SK-N-SH (cell line): ENCODE measurements at regions not wholly inside any gene's neighbourhood (a gene's known extent, or its start where the extent isn't known, plus 50 kb on each side); places are given as distances from the start of the nearest gene placed in this dataset.

ENCODE experiments used
- CTCF ChIA-PET: fragments of 300-600, 350-600 bp; formaldehyde crosslinking; extraction: SDS; loops from one replicate; lab custom pipeline; 2021; lab: Yijun Ruan, JAX
- POLR2A ChIA-PET: fragments of 350-600 bp; sonication (Branson Sonifier 250); formaldehyde crosslinking; extraction: SDS; loops from one replicate; lab custom pipeline; 2020; ENCODE audit warnings: antibody characterized with exemption, inconsistent platforms; lab: Yijun Ruan, JAX
- DNase-seq: peaks from one replicate; pipeline ENCODE4 v3.0.0; 2012
- H2AFZ ChIP-seq: fragments of 200-600 bp; sonication (generic); 2 replicates; pipeline ENCODE4 v1.8.1; 2016; ENCODE audit warnings: antibody characterized with exemption, mild to moderate bottlenecking, low read depth
- H3F3A ChIP-seq: fragments of 200-600 bp; sonication (generic); replicated peaks from 2 replicates; pipeline ENCODE3; 2016; ENCODE audit warnings: antibody characterized with exemption, mild to moderate bottlenecking; ENCODE audit not compliant: insufficient read depth
- H3K27ac ChIP-seq, 2 experiments: fragments of 200-500 bp in 1 of 2; fragments of 200-600 bp in 1 of 2; sonication (Bioruptor generic) in 1 of 2; sonication (generic), shearing (Covaris generic) in 1 of 2; 2 replicates each; pipeline versions ENCODE4 v1.5.1 to v1.6.1; 2014 to 2016; ENCODE audit warnings: low read depth in 2 of 2, inconsistent platforms in 1 of 2, low read length in 1 of 2, mild to moderate bottlenecking in 1 of 2, mixed read lengths in 1 of 2
- H3K27me3 ChIP-seq: fragments of 200-600 bp; sonication (generic), shearing (Covaris generic); 2 replicates; pipeline ENCODE4 v1.6.1; 2016; ENCODE audit warnings: mixed run types; ENCODE audit not compliant: insufficient read depth
- H3K36me3 ChIP-seq, 2 experiments: fragments of 200-500 bp in 1 of 2; fragments of 200-600 bp in 1 of 2; sonication (Bioruptor generic) in 1 of 2; sonication (generic) in 1 of 2; replicated peaks in 1 of 2; 2 replicates each; pipeline versions ENCODE3 to v1.5.1; 2014 to 2016; ENCODE audit warnings: low read length in 1 of 2, mild to moderate bottlenecking in 1 of 2; ENCODE audit not compliant: insufficient read depth in 2 of 2, control insufficient read depth in 1 of 2
- H3K4me1 ChIP-seq, 2 experiments: fragments of 200-500 bp in 1 of 2; fragments of 200-600 bp in 1 of 2; sonication (Bioruptor generic) in 1 of 2; sonication (generic), shearing (Covaris generic) in 1 of 2; 2 replicates each; pipeline versions ENCODE4 v1.5.1 to v1.6.1; 2014 to 2016; ENCODE audit warnings: low read depth in 1 of 2, low read length in 1 of 2, mixed run types in 1 of 2; ENCODE audit not compliant: insufficient read depth in 2 of 2, control insufficient read depth in 1 of 2
- H3K4me2 ChIP-seq: fragments of 200-600 bp; sonication (generic), shearing (Covaris generic); 2 replicates; pipeline ENCODE4 v1.6.1; 2017; ENCODE audit warnings: mixed run types
- H3K4me3 ChIP-seq, 2 experiments: fragments of 200-500 bp in 1 of 2; fragments of 200-600 bp in 1 of 2; sonication (Bioruptor generic) in 1 of 2; sonication (generic), shearing (Covaris generic) in 1 of 2; 2 replicates each; pipeline versions ENCODE4 v1.5.1 to v1.8.1; 2014 to 2016; ENCODE audit warnings: low read depth in 2 of 2, inconsistent platforms in 1 of 2, low read length in 1 of 2, mild to moderate bottlenecking in 1 of 2, mixed read lengths in 1 of 2, moderate library complexity in 1 of 2
- H3K79me2 ChIP-seq: fragments of 200-600 bp; sonication (generic); 2 replicates; pipeline ENCODE4 v1.8.1; 2017; ENCODE audit warnings: mild to moderate bottlenecking; ENCODE audit not compliant: insufficient read depth
- H3K9ac ChIP-seq: fragments of 200-600 bp; sonication (generic); 2 replicates; pipeline ENCODE4 v1.6.1; 2017; ENCODE audit warnings: mixed run types
- H3K9me2 ChIP-seq: fragments of 200-600 bp; sonication (generic); 2 replicates; pipeline ENCODE4 v1.6.1; 2017; ENCODE audit warnings: mixed run types
- H3K9me3 ChIP-seq: fragments of 200-600 bp; sonication (generic); 2 replicates; pipeline ENCODE4 v1.6.1; 2017; ENCODE audit warnings: mixed run types, mild to moderate bottlenecking, moderate library complexity
- H4K20me1 ChIP-seq: fragments of 200-600 bp; sonication (generic); 2 replicates; pipeline ENCODE4 v1.6.1; 2017; ENCODE audit warnings: mild to moderate bottlenecking, mixed run types; ENCODE audit not compliant: insufficient read depth
- ELF1 ChIP-seq: IDR thresholded peaks from 2 replicates; pipeline ENCODE4 v1.4.0; 2012
- EZH2phosphoT487 ChIP-seq: fragments of 200-600 bp; sonication (generic); IDR thresholded peaks from 2 replicates; pipeline ENCODE4 v1.6.1; 2017; ENCODE audit warnings: low read depth, mixed run types, mild to moderate bottlenecking, antibody characterized with exemption, moderate library complexity, borderline replicate concordance
- FOSL2 ChIP-seq: IDR thresholded peaks from 2 replicates; pipeline ENCODE4 v1.4.0; 2012; ENCODE audit warnings: low read depth, mild to moderate bottlenecking, moderate library complexity, borderline replicate concordance
- GABPA ChIP-seq: IDR thresholded peaks from 2 replicates; pipeline ENCODE4 v1.4.0; 2012; ENCODE audit warnings: low read depth, mild to moderate bottlenecking
- GATA2 ChIP-seq: sonication (generic); formaldehyde crosslinking; IDR thresholded peaks from 2 replicates; pipeline ENCODE4 v1.5.0; 2020; ENCODE audit warnings: mild to moderate bottlenecking, missing genetic modification reagents
- NFIC ChIP-seq: IDR thresholded peaks from 2 replicates; pipeline ENCODE4 v1.4.0; 2012; ENCODE audit warnings: borderline replicate concordance
- NRF1 ChIP-seq: IDR thresholded peaks from 2 replicates; pipeline ENCODE4 v1.6.1; 2012; ENCODE audit warnings: low read depth, mild to moderate bottlenecking, low read length
- POLR2AphosphoS5 ChIP-seq: IDR thresholded peaks from 2 replicates; pipeline ENCODE4 v1.6.1; 2012; ENCODE audit warnings: low read depth, low read length
- RXRA ChIP-seq: IDR thresholded peaks from 2 replicates; pipeline ENCODE4 v1.4.0; 2012; ENCODE audit warnings: low read depth, mild to moderate bottlenecking, borderline replicate concordance
- SMC3 ChIP-seq: IDR thresholded peaks from 2 replicates; pipeline ENCODE4 v1.6.1; 2012; ENCODE audit warnings: low read depth, low read length, improper control_type of control experiment
- TAF1 ChIP-seq: IDR thresholded peaks from 2 replicates; pipeline ENCODE4 v1.6.1; 2012; ENCODE audit warnings: low read depth, mild to moderate bottlenecking, low read length, moderate library complexity, borderline replicate concordance
- TCF12 ChIP-seq: IDR thresholded peaks from 2 replicates; pipeline ENCODE4 v1.4.0; 2012
- TEAD4 ChIP-seq: IDR thresholded peaks from 2 replicates; pipeline ENCODE4 v1.4.0; 2012; ENCODE audit warnings: mild to moderate bottlenecking, borderline replicate concordance; ENCODE audit not compliant: insufficient read depth
- YY1 ChIP-seq: IDR thresholded peaks from 2 replicates; pipeline ENCODE4 v1.4.0; 2012; ENCODE audit warnings: low read depth, mild to moderate bottlenecking
- ZBTB33 ChIP-seq: IDR thresholded peaks from 2 replicates; pipeline ENCODE4 v1.4.0; 2012; ENCODE audit warnings: low read depth, borderline replicate concordance
- WGBS: methylation state at CpG from one replicate; pipeline ENCODE4 v1.1.6; 2017; ENCODE audit warnings: low lambda C conversion rate; 5-methylcytosine and 5-hydroxymethylcytosine counted together
- TF ChIP-seq, protein P1 (sequence below): IDR thresholded peaks from 2 replicates; pipeline ENCODE4 v1.4.0; 2012; ENCODE audit warnings: low read depth, borderline replicate concordance
- TF ChIP-seq, protein P2 (sequence below): fragments of 200-600 bp; sonication (generic); IDR thresholded peaks from 2 replicates; pipeline ENCODE4 v1.6.1; 2017; ENCODE audit warnings: antibody characterized with exemption, mild to moderate bottlenecking, moderate library complexity

DNA sequence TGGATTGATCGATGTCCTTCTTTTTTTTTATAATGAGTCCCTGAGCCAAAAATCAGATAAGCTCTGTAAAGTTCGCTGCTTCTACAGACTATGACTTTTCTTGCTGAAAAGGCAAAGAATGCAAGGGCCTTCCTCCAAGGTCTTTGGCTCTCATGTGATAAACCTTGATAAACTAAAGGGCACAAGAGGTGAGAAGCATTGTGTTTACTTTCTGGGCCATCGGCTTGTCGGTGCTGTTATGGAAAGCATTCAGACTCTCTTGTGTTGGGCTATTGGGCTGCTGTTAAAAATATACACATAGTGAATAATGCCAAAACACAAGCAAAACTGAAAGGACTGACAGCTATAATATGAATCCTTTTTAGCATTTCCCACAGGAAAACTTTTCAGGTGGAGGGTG lies 472.4 kb upstream of the SPHKAP start:
- TF ChIP-seq ELF1, result no peak
- no peak for TF ChIP-seq TEAD4
- TF ChIP-seq POLR2AphosphoS5, result no peak
- TF ChIP-seq SMC3, result no peak
- TF ChIP-seq GATA2 (CRISPR knock-in tag), result no peak
- TF ChIP-seq, protein P1, sequence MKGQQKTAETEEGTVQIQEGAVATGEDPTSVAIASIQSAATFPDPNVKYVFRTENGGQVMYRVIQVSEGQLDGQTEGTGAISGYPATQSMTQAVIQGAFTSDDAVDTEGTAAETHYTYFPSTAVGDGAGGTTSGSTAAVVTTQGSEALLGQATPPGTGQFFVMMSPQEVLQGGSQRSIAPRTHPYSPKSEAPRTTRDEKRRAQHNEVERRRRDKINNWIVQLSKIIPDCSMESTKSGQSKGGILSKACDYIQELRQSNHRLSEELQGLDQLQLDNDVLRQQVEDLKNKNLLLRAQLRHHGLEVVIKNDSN, result no peak
- TF ChIP-seq EZH2phosphoT487, result no peak
- TF ChIP-seq, protein P2, sequence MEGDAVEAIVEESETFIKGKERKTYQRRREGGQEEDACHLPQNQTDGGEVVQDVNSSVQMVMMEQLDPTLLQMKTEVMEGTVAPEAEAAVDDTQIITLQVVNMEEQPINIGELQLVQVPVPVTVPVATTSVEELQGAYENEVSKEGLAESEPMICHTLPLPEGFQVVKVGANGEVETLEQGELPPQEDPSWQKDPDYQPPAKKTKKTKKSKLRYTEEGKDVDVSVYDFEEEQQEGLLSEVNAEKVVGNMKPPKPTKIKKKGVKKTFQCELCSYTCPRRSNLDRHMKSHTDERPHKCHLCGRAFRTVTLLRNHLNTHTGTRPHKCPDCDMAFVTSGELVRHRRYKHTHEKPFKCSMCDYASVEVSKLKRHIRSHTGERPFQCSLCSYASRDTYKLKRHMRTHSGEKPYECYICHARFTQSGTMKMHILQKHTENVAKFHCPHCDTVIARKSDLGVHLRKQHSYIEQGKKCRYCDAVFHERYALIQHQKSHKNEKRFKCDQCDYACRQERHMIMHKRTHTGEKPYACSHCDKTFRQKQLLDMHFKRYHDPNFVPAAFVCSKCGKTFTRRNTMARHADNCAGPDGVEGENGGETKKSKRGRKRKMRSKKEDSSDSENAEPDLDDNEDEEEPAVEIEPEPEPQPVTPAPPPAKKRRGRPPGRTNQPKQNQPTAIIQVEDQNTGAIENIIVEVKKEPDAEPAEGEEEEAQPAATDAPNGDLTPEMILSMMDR, result no peak
- TF ChIP-seq NRF1, result no peak
- TF ChIP-seq NFIC, result no peak
- no peak for TF ChIP-seq RXRA
- TF ChIP-seq YY1, result no peak
- TF ChIP-seq TCF12, result no peak
- TF ChIP-seq TAF1, result no peak
- no peak for TF ChIP-seq ZBTB33
- no peak for TF ChIP-seq FOSL2
- TF ChIP-seq GABPA, result no peak
- TF ChIP-seq, all 33 proteins: peak for 0
- no peak for DNase-seq
- H3K9ac ChIP-seq, result no peak overlapping the region
- no peak overlapping the region for H2AFZ ChIP-seq
- no peak overlapping the region for H3K27ac ChIP-seq
- 0 out of 4 replicates have a peak, but pooled peaks cover 0 to 8% of the 10 kb centered on the region in 2 experiments for H3K4me1 ChIP-seq
- ChIA-PET POLR2A (no interaction called here), CTCF (interaction anchor here (0.7 kb wide), 1 partner anchor 17 kb away, joined by 3 read pairs; no protein-coding TSS in a partner anchor)
- H3K27me3 ChIP-seq, result no peaks in the 10 kb centered on the region
- no peaks in the 10 kb centered on the region for H3K9me3 ChIP-seq
- no peak overlapping the region for H3K4me2 ChIP-seq
- H4K20me1 ChIP-seq, result no peaks in the 10 kb centered on the region
- no peaks in the 10 kb centered on the region for H3K9me2 ChIP-seq
- H3K79me2 ChIP-seq, result no peaks in the 10 kb centered on the region
- 79% methylated on average over 4 of the region's 4 CpGs for WGBS
- peaks cover 3% of the 10 kb centered on the region for H3F3A ChIP-seq
- H3K4me3 ChIP-seq, result no peak overlapping the region
- H3K36me3 ChIP-seq, result no peaks in the 10 kb centered on the region
